Liver (tissue), 8 donors: ENCODE measurements at regions not wholly inside any gene's neighbourhood (a gene's known extent, or its start where the extent isn't known, plus 50 kb on each side); places are given as distances from the start of the nearest gene placed in this dataset.

Experiments
- DNase-seq: peaks from one replicate; pipeline ENCODE4 v3.0.0-alpha.2; 2017; ENCODE audit warnings: low spot score
- H3K27ac ChIP-seq, 2 donors: one replicate each; pipeline ENCODE4 v1.7.0; 2013; ENCODE audit warnings: inconsistent platforms in 2 of 2, low read length in 2 of 2, control low read depth in 1 of 2, low read depth in 1 of 2, mild to moderate bottlenecking in 1 of 2
- H3K27me3 ChIP-seq, 4 donors: one replicate each; pipeline versions ENCODE4 v1.6.1 to v1.7.0; 2013; ENCODE audit warnings: low read length in 3 of 4, inconsistent platforms in 1 of 4, mild to moderate bottlenecking in 1 of 4, moderate library complexity in 1 of 4; ENCODE audit not compliant: control insufficient read depth in 4 of 4, insufficient read depth in 4 of 4
- H3K36me3 ChIP-seq, 4 donors: one replicate each; pipeline versions ENCODE4 v1.6.1 to v1.7.0; 2013; ENCODE audit warnings: low read length in 3 of 4, mild to moderate bottlenecking in 3 of 4, low read depth in 1 of 4, moderate library complexity in 1 of 4; ENCODE audit not compliant: control insufficient read depth in 4 of 4, insufficient read depth in 3 of 4
- H3K4me1 ChIP-seq, 4 donors: one replicate each; pipeline versions ENCODE4 v1.6.1 to v1.7.0; 2013; ENCODE audit warnings: low read length in 3 of 4, mild to moderate bottlenecking in 3 of 4, moderate library complexity in 1 of 4; ENCODE audit not compliant: control insufficient read depth in 4 of 4, insufficient read depth in 4 of 4
- H3K4me3 ChIP-seq, 3 donors: one replicate each; pipeline versions ENCODE4 v1.6.1 to v1.7.0; 2013; ENCODE audit warnings: low read length in 3 of 3, control low read depth in 1 of 3, low read depth in 1 of 3, mild to moderate bottlenecking in 1 of 3
- H3K9ac ChIP-seq, 2 donors: one replicate each; pipeline ENCODE4 v1.7.0; 2013; ENCODE audit warnings: low read length in 2 of 2, mild to moderate bottlenecking in 2 of 2, moderate library complexity in 2 of 2, control low read depth in 1 of 2, low read depth in 1 of 2
- H3K9me3 ChIP-seq, 4 donors: one replicate each; pipeline versions ENCODE4 v1.6.1 to v1.7.0; 2013; ENCODE audit warnings: low read length in 3 of 4; ENCODE audit not compliant: control insufficient read depth in 4 of 4
- CTCF ChIP-seq: fragments of 150-350 bp; IDR thresholded peaks from 2 replicates; pipeline ENCODE4 v1.5.1; 2017; ENCODE audit warnings: improper control_type of control experiment, low read depth, low read length; ENCODE audit not compliant: missing input control
- FOXA1 ChIP-seq: IDR thresholded peaks from 2 replicates; pipeline ENCODE4 v1.6.1; 2016; ENCODE audit warnings: antibody characterized with exemption
- FOXA2 ChIP-seq: IDR thresholded peaks from 2 replicates; pipeline ENCODE4 v1.6.1; 2016; ENCODE audit warnings: antibody characterized with exemption
- JUND ChIP-seq, 2 donors: IDR thresholded peaks; 2 replicates each; pipeline ENCODE4 v1.6.1; 2016; ENCODE audit warnings: antibody characterized with exemption in 2 of 2
- NR2F2 ChIP-seq: IDR thresholded peaks from 2 replicates; pipeline ENCODE4 v1.6.1; 2016; ENCODE audit warnings: antibody characterized with exemption
- RAD21 ChIP-seq, 2 donors: IDR thresholded peaks; 2 replicates each; pipeline ENCODE4 v1.6.1; 2016; ENCODE audit warnings: antibody characterized with exemption in 2 of 2, mild to moderate bottlenecking in 2 of 2
- REST ChIP-seq: IDR thresholded peaks from 2 replicates; pipeline ENCODE4 v1.6.1; 2016; ENCODE audit warnings: antibody characterized with exemption, mild to moderate bottlenecking
- RXRA ChIP-seq, 2 donors: IDR thresholded peaks; 2 replicates each; pipeline ENCODE4 v1.6.1; 2017 to 2018; ENCODE audit warnings: antibody characterized with exemption in 2 of 2, mild to moderate bottlenecking in 1 of 2
- SP1 ChIP-seq: IDR thresholded peaks from 2 replicates; pipeline ENCODE4 v1.6.1; 2018; ENCODE audit warnings: antibody characterized with exemption, mild to moderate bottlenecking
- WGBS: extraction: QIAGEN DNeasy Blood & Tissue Kit; methylation state at CpG from one replicate; pipeline ENCODE4 v1.1.7; 2013; 5-methylcytosine and 5-hydroxymethylcytosine counted together
- donor health status: healthy.
- donor health status: healthy.
- donor health status: healthy.
- donor health status: healthy.
- donor health status: healthy.

- Histone ChIP-seq H3K4me3 (no peak overlapping the region), H3K27me3 (no peaks in the 10 kb centered on the region), H3K36me3 (no peaks in the 10 kb centered on the region), H3K27ac (no peak overlapping the region), H3K9ac (no peak overlapping the region), H3K9me3 (no peaks in the 10 kb centered on the region), H3K4me1 (peaks cover 0 to 10% (median 7%) of the 10 kb centered on the region in 4 donors)
- no peak for DNase-seq
- TF ChIP-seq FOXA1, result no peak
- no peak for TF ChIP-seq RXRA (IDR thresholded peaks at IDR 0.05)
- no peak for TF ChIP-seq FOXA2
- TF ChIP-seq JUND (IDR thresholded peaks at IDR 0.05), result no peak
- 89% methylated on average over 13 of the region's 13 CpGs for WGBS
These were observed 118.7 kb downstream of the SIK1 start for GRCh38 chr21:43308101-43308814.

- H3K9ac ChIP-seq, result no peak overlapping the region
- TF ChIP-seq CTCF (no peak), RAD21 (IDR thresholded peaks at IDR 0.05) (no peak), REST (no peak)
These were observed 119.3 kb downstream of the SIK1 start for GRCh38 chr21:43307677-43308070.

GRCh38 chr21:43306911-43307676, 119.8 kb downstream of the SIK1 start:
- DNase-seq, result no peak
- H3K9me3 ChIP-seq, result no peaks in the 10 kb centered on the region
- no peaks in the 10 kb centered on the region for H3K27me3 ChIP-seq
- H3K27ac ChIP-seq, result no peak overlapping the region
- 89% methylated on average over 24 of the region's 24 CpGs for WGBS
- H3K4me3 ChIP-seq, result no peak overlapping the region
- H3K4me1 ChIP-seq, result peaks cover 0 to 10% (median 7%) of the 10 kb centered on the region in 4 donors
- no peak for TF ChIP-seq FOXA1
- no peak for TF ChIP-seq CTCF
- no peak for TF ChIP-seq FOXA2
- TF ChIP-seq NR2F2, result no peak
- TF ChIP-seq SP1, result no peak
- no peak for TF ChIP-seq REST
- no peaks in the 10 kb centered on the region for H3K36me3 ChIP-seq
- no peak overlapping the region for H3K9ac ChIP-seq

More at GRCh38 chr21:43307677-43308070, 119.3 kb downstream of the SIK1 start:
- H3K27me3 ChIP-seq, result no peaks in the 10 kb centered on the region
- no peaks in the 10 kb centered on the region for H3K9me3 ChIP-seq
- H3K36me3 ChIP-seq, result no peaks in the 10 kb centered on the region
- H3K4me1 ChIP-seq, result peaks cover 0 to 10% (median 7%) of the 10 kb centered on the region in 4 donors
- no peak overlapping the region for H3K27ac ChIP-seq
- 86% methylated on average over 7 of the region's 7 CpGs for WGBS
- DNase-seq, result no peak
- no peak overlapping the region for H3K4me3 ChIP-seq
